ENCODE measurements at regions not wholly inside any gene's neighbourhood (a gene's known extent, or its start where the extent isn't known, plus 50 kb on each side); places are given as distances from the start of the nearest gene placed in this dataset.

DNA sequence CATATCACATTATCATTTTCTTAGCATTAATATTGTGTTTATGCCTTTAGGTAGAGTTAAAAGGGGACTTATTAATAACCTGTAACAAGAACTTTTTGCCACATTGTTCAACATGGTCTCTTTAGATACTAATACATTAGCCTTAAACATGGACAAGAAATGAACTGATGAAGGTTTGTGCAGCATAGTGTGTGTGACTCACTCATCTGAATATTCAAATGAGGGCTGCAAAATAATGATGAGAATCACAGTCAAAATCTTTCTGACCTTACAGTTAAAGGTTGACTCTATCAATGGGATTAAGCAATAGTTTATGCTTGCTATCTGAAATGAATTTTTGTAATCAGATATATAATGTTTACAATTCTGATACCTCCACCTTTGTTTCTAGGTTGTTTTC is 1189.3 kb upstream of the CITED2 start:
- Histone ChIP-seq H3K79me1 (replicated peaks; ENCODE audit: low read length, poor library complexity, severe bottlenecking) (no peaks in the 10 kb centered on the region), H3K18ac (ENCODE audit: low read depth in 1 of 2, low read length in 2 of 2) (no peak overlapping the region), H3K4me3 (ENCODE audit: insufficient read depth in 1 of 2, low read depth in 1 of 2, low read length in 2 of 2) (no peak overlapping the region), H2AK5ac (ENCODE audit: low read length, severe bottlenecking) (no peak overlapping the region), H2BK12ac (ENCODE audit: low read length in 2 of 2) (no peak overlapping the region), H3K23ac (ENCODE audit: low read length in 2 of 2) (no peak overlapping the region), H3K27ac (ENCODE audit: low read length, poor library complexity, severe bottlenecking) (no peak overlapping the region), H3K36me3 (ENCODE audit: control insufficient read depth in 1 of 2, insufficient read depth in 2 of 2, low read depth in 1 of 2, low read length in 2 of 2) (no peaks in the 10 kb centered on the region), H3K14ac (ENCODE audit: low read length in 2 of 2) (no peak overlapping the region), H3K9ac (ENCODE audit: low read length) (no peak overlapping the region), H4K91ac (ENCODE audit: low read length) (no peak overlapping the region), H2BK15ac (ENCODE audit: low read depth, poor library complexity, severe bottlenecking) (no peak overlapping the region), H2BK120ac (ENCODE audit: low read depth, low read length) (no peak overlapping the region), H3K27me3 (ENCODE audit: control insufficient read depth in 1 of 2, insufficient read depth in 1 of 2, low read length in 2 of 2) (no peaks in the 10 kb centered on the region), H3K4me2 (ENCODE audit: low read length, poor library complexity, severe bottlenecking) (no peak overlapping the region), H2AFZ (ENCODE audit: low read depth, low read length) (no peak overlapping the region), H3K4ac (ENCODE audit: low read depth in 1 of 2, low read length in 2 of 2) (no peak overlapping the region), H3K9me3 (ENCODE audit: control insufficient read depth, low read length) (no peaks in the 10 kb centered on the region), H2BK5ac (ENCODE audit: low read depth, low read length, poor library complexity, severe bottlenecking) (no peak overlapping the region), H3K4me1 (ENCODE audit: control insufficient read depth, insufficient read depth, low read depth, low read length) (no peaks in the 10 kb centered on the region), H4K8ac (ENCODE audit: low read length) (no peak overlapping the region)
- DNase-seq: no peak

DNA sequence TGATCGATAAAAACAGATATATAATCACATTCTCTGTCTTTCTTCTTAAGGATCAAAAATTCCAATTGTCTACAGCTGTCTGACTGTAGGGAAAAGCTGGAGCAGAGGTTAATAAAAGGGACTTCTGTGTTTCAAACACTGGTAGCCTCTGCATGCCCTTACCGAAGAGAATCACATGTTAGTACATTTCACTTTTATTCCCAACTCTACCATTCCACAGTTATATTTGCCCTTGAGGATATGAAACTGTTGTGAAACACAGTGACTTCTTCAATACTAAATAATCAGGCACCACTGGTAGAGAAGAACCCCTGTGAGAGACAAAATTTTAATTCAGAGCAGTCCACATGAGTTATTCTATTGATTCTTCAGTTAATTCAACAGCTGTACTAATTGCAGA is 1187.3 kb upstream of the CITED2 start:
- WGBS: no CpG with 5 or more reads among the region's 2 CpGs

DNA sequence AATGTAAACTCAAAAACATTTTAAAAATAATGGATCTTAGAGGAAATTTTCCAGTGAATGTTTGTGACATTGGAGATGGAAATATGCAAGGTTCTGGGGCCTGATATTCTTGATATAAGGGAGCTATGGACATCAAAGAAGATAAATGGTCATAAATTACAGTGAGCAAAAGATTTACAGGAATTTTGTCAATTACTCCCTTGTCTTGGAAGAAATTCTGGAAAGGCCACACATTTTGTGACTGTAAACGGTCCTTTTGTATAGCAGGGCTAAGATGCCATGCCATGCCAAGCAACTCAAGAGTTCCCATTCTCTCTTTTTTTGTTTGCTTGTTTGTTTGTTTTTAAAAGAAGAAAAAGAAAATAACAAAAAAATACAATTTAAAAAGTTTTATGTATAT is 1186.2 kb upstream of the CITED2 start:
- no peak overlapping the region for H3K4ac ChIP-seq (ENCODE audit: low read depth in 1 of 2, low read length in 2 of 2)
- no peaks in the 10 kb centered on the region for H3K4me1 ChIP-seq (ENCODE audit: control insufficient read depth, insufficient read depth, low read depth, low read length)
- no peak overlapping the region for H2BK120ac ChIP-seq (ENCODE audit: low read depth, low read length)
- H2BK15ac ChIP-seq (ENCODE audit: low read depth, poor library complexity, severe bottlenecking): no peak overlapping the region
- H3K79me1 ChIP-seq (replicated peaks; ENCODE audit: low read length, poor library complexity, severe bottlenecking): no peaks in the 10 kb centered on the region
- H2BK12ac ChIP-seq (ENCODE audit: low read length in 2 of 2): no peak overlapping the region
- no peak overlapping the region for H4K8ac ChIP-seq (ENCODE audit: low read length)
- no peak overlapping the region for H2BK5ac ChIP-seq (ENCODE audit: low read depth, low read length, poor library complexity, severe bottlenecking)
- no peaks in the 10 kb centered on the region for H3K36me3 ChIP-seq (ENCODE audit: control insufficient read depth in 1 of 2, insufficient read depth in 2 of 2, low read depth in 1 of 2, low read length in 2 of 2)
- H3K4me3 ChIP-seq (ENCODE audit: insufficient read depth in 1 of 2, low read depth in 1 of 2, low read length in 2 of 2): no peak overlapping the region
- H3K23ac ChIP-seq (ENCODE audit: low read length in 2 of 2): no peak overlapping the region
- DNase-seq: no peak
- WGBS: 92% methylated on average over 1 of the region's 1 CpG
- no peak overlapping the region for H4K91ac ChIP-seq (ENCODE audit: low read length)
- no peaks in the 10 kb centered on the region for H3K9me3 ChIP-seq (ENCODE audit: control insufficient read depth, low read length)
- H3K27me3 ChIP-seq (ENCODE audit: control insufficient read depth in 1 of 2, insufficient read depth in 1 of 2, low read length in 2 of 2): no peaks in the 10 kb centered on the region
- no peak overlapping the region for H2AK5ac ChIP-seq (ENCODE audit: low read length, severe bottlenecking)
- no peak overlapping the region for H2AFZ ChIP-seq (ENCODE audit: low read depth, low read length)
- H3K18ac ChIP-seq (ENCODE audit: low read depth in 1 of 2, low read length in 2 of 2): no peak overlapping the region
- no peak overlapping the region for H3K9ac ChIP-seq (ENCODE audit: low read length)
- H3K14ac ChIP-seq (ENCODE audit: low read length in 2 of 2): no peak overlapping the region
- H3K4me2 ChIP-seq (ENCODE audit: low read length, poor library complexity, severe bottlenecking): no peak overlapping the region
- no peak overlapping the region for H3K27ac ChIP-seq (ENCODE audit: low read length, poor library complexity, severe bottlenecking)

More for the DNA sequence above, 1187.3 kb upstream of the CITED2 start:
- Histone ChIP-seq H2BK12ac (ENCODE audit: low read length in 2 of 2) (no peak overlapping the region), H4K8ac (ENCODE audit: low read length) (no peak overlapping the region), H3K4ac (ENCODE audit: low read depth in 1 of 2, low read length in 2 of 2) (no peak overlapping the region), H4K91ac (ENCODE audit: low read length) (no peak overlapping the region), H3K4me1 (ENCODE audit: control insufficient read depth, insufficient read depth, low read depth, low read length) (no peaks in the 10 kb centered on the region), H2BK120ac (ENCODE audit: low read depth, low read length) (no peak overlapping the region), H3K18ac (ENCODE audit: low read depth in 1 of 2, low read length in 2 of 2) (no peak overlapping the region), H3K14ac (ENCODE audit: low read length in 2 of 2) (no peak overlapping the region), H3K4me3 (ENCODE audit: insufficient read depth in 1 of 2, low read depth in 1 of 2, low read length in 2 of 2) (no peak overlapping the region), H3K4me2 (ENCODE audit: low read length, poor library complexity, severe bottlenecking) (no peak overlapping the region), H3K23ac (ENCODE audit: low read length in 2 of 2) (no peak overlapping the region), H2BK15ac (ENCODE audit: low read depth, poor library complexity, severe bottlenecking) (no peak overlapping the region), H2BK5ac (ENCODE audit: low read depth, low read length, poor library complexity, severe bottlenecking) (no peak overlapping the region), H3K27me3 (ENCODE audit: control insufficient read depth in 1 of 2, insufficient read depth in 1 of 2, low read length in 2 of 2) (no peaks in the 10 kb centered on the region), H3K9ac (ENCODE audit: low read length) (no peak overlapping the region), H3K79me1 (replicated peaks; ENCODE audit: low read length, poor library complexity, severe bottlenecking) (no peaks in the 10 kb centered on the region), H3K36me3 (ENCODE audit: control insufficient read depth in 1 of 2, insufficient read depth in 2 of 2, low read depth in 1 of 2, low read length in 2 of 2) (no peaks in the 10 kb centered on the region), H2AK5ac (ENCODE audit: low read length, severe bottlenecking) (no peak overlapping the region), H2AFZ (ENCODE audit: low read depth, low read length) (no peak overlapping the region), H3K9me3 (ENCODE audit: control insufficient read depth, low read length) (no peaks in the 10 kb centered on the region), H3K27ac (ENCODE audit: low read length, poor library complexity, severe bottlenecking) (no peak overlapping the region)
- no peak for DNase-seq

DNA sequence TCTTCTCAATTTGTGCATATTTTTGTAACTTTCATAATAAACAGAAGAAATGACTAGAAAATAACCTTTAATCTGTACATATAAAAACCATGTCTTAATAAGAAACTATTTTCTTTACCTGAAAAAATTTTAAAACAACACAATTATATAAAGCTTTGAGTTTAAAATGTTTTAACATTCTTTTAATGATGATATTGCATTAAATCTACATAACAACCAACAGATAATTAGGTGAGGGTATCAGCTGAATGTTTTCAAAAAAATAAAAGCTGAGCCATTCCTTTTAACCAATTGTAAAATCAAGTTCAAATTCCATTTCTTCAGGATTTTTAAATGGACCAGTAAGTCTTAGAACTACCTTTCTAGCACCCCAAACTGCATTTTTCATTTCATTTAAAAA is 1185.0 kb upstream of the CITED2 start:
- H3K4me3 ChIP-seq (ENCODE audit: insufficient read depth in 1 of 2, low read depth in 1 of 2, low read length in 2 of 2): no peak overlapping the region
- H3K23ac ChIP-seq (ENCODE audit: low read length in 2 of 2): no peak overlapping the region
- H3K4me1 ChIP-seq (ENCODE audit: control insufficient read depth, insufficient read depth, low read depth, low read length): no peaks in the 10 kb centered on the region
- no peak overlapping the region for H4K91ac ChIP-seq (ENCODE audit: low read length)
- no peak overlapping the region for H2BK120ac ChIP-seq (ENCODE audit: low read depth, low read length)
- H2BK12ac ChIP-seq (ENCODE audit: low read length in 2 of 2): no peak overlapping the region
- H2BK5ac ChIP-seq (ENCODE audit: low read depth, low read length, poor library complexity, severe bottlenecking): no peak overlapping the region
- no peaks in the 10 kb centered on the region for H3K9me3 ChIP-seq (ENCODE audit: control insufficient read depth, low read length)
- no peak overlapping the region for H4K8ac ChIP-seq (ENCODE audit: low read length)
- H3K27ac ChIP-seq (ENCODE audit: low read length, poor library complexity, severe bottlenecking): no peak overlapping the region
- no peak for DNase-seq
- H3K18ac ChIP-seq (ENCODE audit: low read depth in 1 of 2, low read length in 2 of 2): no peak overlapping the region
- H2AFZ ChIP-seq (ENCODE audit: low read depth, low read length): no peak overlapping the region
- no peaks in the 10 kb centered on the region for H3K36me3 ChIP-seq (ENCODE audit: control insufficient read depth in 1 of 2, insufficient read depth in 2 of 2, low read depth in 1 of 2, low read length in 2 of 2)
- no peak overlapping the region for H3K4ac ChIP-seq (ENCODE audit: low read depth in 1 of 2, low read length in 2 of 2)
- no peak overlapping the region for H3K9ac ChIP-seq (ENCODE audit: low read length)
- H3K79me1 ChIP-seq (replicated peaks; ENCODE audit: low read length, poor library complexity, severe bottlenecking): no peaks in the 10 kb centered on the region
- H3K27me3 ChIP-seq (ENCODE audit: control insufficient read depth in 1 of 2, insufficient read depth in 1 of 2, low read length in 2 of 2): no peaks in the 10 kb centered on the region
- no peak overlapping the region for H3K14ac ChIP-seq (ENCODE audit: low read length in 2 of 2)
- no peak overlapping the region for H2BK15ac ChIP-seq (ENCODE audit: low read depth, poor library complexity, severe bottlenecking)
- no peak overlapping the region for H2AK5ac ChIP-seq (ENCODE audit: low read length, severe bottlenecking)
- H3K4me2 ChIP-seq (ENCODE audit: low read length, poor library complexity, severe bottlenecking): no peak overlapping the region
